Activated CD4-positive, alpha-beta T cell treated with anti-CD3 and anti-CD28 coated beads for 36 hours (primary cell): ENCODE measurements at regions not wholly inside any gene's neighbourhood (a gene's known extent, or its start where the extent isn't known, plus 50 kb on each side); places are given as distances from the start of the nearest gene placed in this dataset.

ENCODE experiments used
- ATAC-seq: fragments of 200-7000 bp; cut with Tn5 transposase; one replicate; pipeline ENCODE4 v1.10.0; 2021; ENCODE audit warnings: mild to moderate bottlenecking, moderate library complexity
- CTCF ChIA-PET: fragments of 350-600 bp; sonication (Branson Sonifier 250); formaldehyde crosslinking; loops from one replicate; lab custom pipeline; 2021; ENCODE audit warnings: antibody characterized with exemption; lab: Charles Lee
- POLR2A ChIA-PET: fragments of 350-600 bp; sonication (Branson Sonifier 250); formaldehyde crosslinking; loops from one replicate; lab custom pipeline; 2021; ENCODE audit warnings: antibody characterized with exemption, inconsistent platforms; lab: Charles Lee
- DNase-seq: peaks from one replicate; pipeline ENCODE4 v3.0.0-alpha.2; 2020
- H3K27ac Mint-ChIP-seq: one replicate; pipeline ENCODE4 v1.8.0; 2021; ENCODE audit warnings: mixed read lengths
- H3K27me3 Mint-ChIP-seq: one replicate; pipeline ENCODE4 v1.8.0; 2021; ENCODE audit warnings: mixed read lengths
- H3K36me3 Mint-ChIP-seq: one replicate; pipeline ENCODE4 v1.8.0; 2021; ENCODE audit warnings: low read depth, mixed read lengths
- H3K4me1 Mint-ChIP-seq: one replicate; pipeline ENCODE4 v1.8.0; 2021; ENCODE audit warnings: mixed read lengths
- H3K4me3 Mint-ChIP-seq: one replicate; pipeline ENCODE4 v1.8.0; 2021; ENCODE audit warnings: mild to moderate bottlenecking, moderate library complexity, mixed read lengths
- H3K9me3 Mint-ChIP-seq: one replicate; pipeline ENCODE4 v1.8.0; 2021; ENCODE audit warnings: low read depth, mixed read lengths
- intact Hi-C, 2 experiments: fragments of 100-400 bp; cut with DNase I in 1 of 2; cut with micrococcal nuclease in 1 of 2; formaldehyde crosslinking; loops; one replicate each; pipeline versions ENCODE4 v1.14.2 to v1.15.1; 2022 to 2024; cut with DNase I, micrococcal nuclease

- POLR2A ChIA-PET: no interaction called here
- CTCF ChIA-PET: no interaction called here
- no peak overlapping the region for H3K27ac Mint-ChIP-seq
Observed at GRCh38 chr15:69740684-69741083, 288.1 kb downstream of the RPLP1 start.

GRCh38 chr15:69742361-69742760 lies 289.7 kb downstream of the RPLP1 start:
- ChIA-PET CTCF (interaction anchor here (0.7 to 1.5 kb wide), 2 partner anchors 20 to 62 kb away, joined by 3 to 4 read pairs; no protein-coding TSS in a partner anchor), POLR2A (no interaction called here)
- Mint-ChIP-seq H3K4me3 (no peak overlapping the region), H3K27ac (no peak overlapping the region), H3K36me3 (no peaks in the 10 kb centered on the region), H3K4me1 (peaks cover 24% of the 10 kb centered on the region), H3K9me3 (no peaks in the 10 kb centered on the region), H3K27me3 (peaks cover 11% of the 10 kb centered on the region)
- no peak for DNase-seq
- intact Hi-C loops: no loop called here
- ATAC-seq: no peak

More at GRCh38 chr15:69740684-69741083, 288.1 kb downstream of the RPLP1 start:
- Mint-ChIP-seq H3K9me3 (peaks cover 2% of the 10 kb centered on the region), H3K4me1 (peaks cover 24% of the 10 kb centered on the region), H3K27me3 (peaks cover 10% of the 10 kb centered on the region), H3K4me3 (no peak overlapping the region), H3K36me3 (no peaks in the 10 kb centered on the region)
- no peak for DNase-seq
- intact Hi-C loops: no loop called here
- ATAC-seq: no peak

GRCh38 chr15:69743091-69743490 lies 290.5 kb downstream of the RPLP1 start:
- Mint-ChIP-seq H3K4me1 (peaks cover 24% of the 10 kb centered on the region), H3K9me3 (no peaks in the 10 kb centered on the region), H3K36me3 (no peaks in the 10 kb centered on the region), H3K27ac (no peak overlapping the region), H3K4me3 (no peak overlapping the region), H3K27me3 (peaks cover 12% of the 10 kb centered on the region)
- ATAC-seq (peak; percentile 83), DNase-seq (no peak)
- intact Hi-C loops: no loop called here
- POLR2A ChIA-PET: interaction anchor here (1.2 kb wide), 1 partner anchor 13 kb away, joined by 6 read pairs; no protein-coding TSS in a partner anchor
- CTCF ChIA-PET: interaction anchor here (0.5 to 3.2 kb wide), 8 partner anchors 14 to 980 kb away, joined by 3 to 11 read pairs (median 4); no protein-coding TSS in a partner anchor

- no peak overlapping the region for H3K4me3 Mint-ChIP-seq
- ChIA-PET CTCF (interaction anchor here (0.6 to 3.2 kb wide), 6 partner anchors 10 to 267 kb away, joined by 3 to 11 read pairs (median 4); no protein-coding TSS in a partner anchor), POLR2A (interaction anchor here (0.6 to 0.8 kb wide), 2 partner anchors 10 to 75 kb away, joined by 3 to 4 read pairs; no protein-coding TSS in a partner anchor)
- peaks cover 17% of the 10 kb centered on the region for H3K27me3 Mint-ChIP-seq
- no peaks in the 10 kb centered on the region for H3K36me3 Mint-ChIP-seq
- H3K27ac Mint-ChIP-seq: no peak overlapping the region
- DNase-seq: no peak
- no peaks in the 10 kb centered on the region for H3K9me3 Mint-ChIP-seq
- intact Hi-C loops: no loop called here
- peaks cover 34% of the 10 kb centered on the region for H3K4me1 Mint-ChIP-seq
- peak; percentile 31 for ATAC-seq
Observed at GRCh38 chr15:69744391-69745162, 292.0 kb downstream of the RPLP1 start.

GRCh38 chr15:69747193-69747592 lies 294.6 kb downstream of the RPLP1 start:
- DNase-seq (no peak), ATAC-seq (no peak)
- Mint-ChIP-seq H3K27me3 (peaks cover 22% of the 10 kb centered on the region), H3K9me3 (peaks cover 2% of the 10 kb centered on the region), H3K4me1 (peaks cover 56% of the 10 kb centered on the region), H3K27ac (peak overlapping the region; percentile 10), H3K36me3 (no peaks in the 10 kb centered on the region), H3K4me3 (no peak overlapping the region)
- ChIA-PET POLR2A (interaction anchor here (0.6 kb wide), 2 partner anchors 286 to 903 kb away, joined by 3 read pairs; no protein-coding TSS in a partner anchor), CTCF (interaction anchor here (0.6 to 2.7 kb wide), 2 partner anchors 19 to 72 kb away, joined by 3 to 12 read pairs; no protein-coding TSS in a partner anchor)
- intact Hi-C loops: no loop called here

GRCh38 chr15:69748131-69748530 lies 295.5 kb downstream of the RPLP1 start:
- H3K27ac Mint-ChIP-seq: no peak overlapping the region
- H3K36me3 Mint-ChIP-seq: peaks cover 5% of the 10 kb centered on the region
- DNase-seq: no peak
- peaks cover 59% of the 10 kb centered on the region for H3K4me1 Mint-ChIP-seq
- intact Hi-C loops: no loop called here
- no peak for ATAC-seq
- POLR2A ChIA-PET: interaction anchor here (0.6 kb wide), 2 partner anchors 25 to 115 kb away, joined by 3 to 4 read pairs; no protein-coding TSS in a partner anchor
- peaks cover 7% of the 10 kb centered on the region for H3K9me3 Mint-ChIP-seq
- CTCF ChIA-PET: interaction anchor here (2.7 kb wide), 1 partner anchor 20 kb away, joined by 12 read pairs; no protein-coding TSS in a partner anchor
- H3K27me3 Mint-ChIP-seq: peaks cover 22% of the 10 kb centered on the region
- H3K4me3 Mint-ChIP-seq: no peak overlapping the region

- intact Hi-C loops: no loop called here
- H3K36me3 Mint-ChIP-seq: peaks cover 7% of the 10 kb centered on the region
- H3K27me3 Mint-ChIP-seq: peaks cover 20% of the 10 kb centered on the region
- peaks cover 58% of the 10 kb centered on the region for H3K4me1 Mint-ChIP-seq
- no peak overlapping the region for H3K27ac Mint-ChIP-seq
- ATAC-seq (no peak), DNase-seq (no peak)
- CTCF ChIA-PET: interaction anchor here (0.7 to 2.7 kb wide), 5 partner anchors 11 to 650 kb away, joined by 3 to 12 read pairs (median 5); no protein-coding TSS in a partner anchor
- H3K4me3 Mint-ChIP-seq: no peak overlapping the region
- POLR2A ChIA-PET: no interaction called here
- peaks cover 11% of the 10 kb centered on the region for H3K9me3 Mint-ChIP-seq
Observed at GRCh38 chr15:69748576-69749185, 296.1 kb downstream of the RPLP1 start.

GRCh38 chr15:69749274-69749673 lies 296.7 kb downstream of the RPLP1 start:
- peaks cover 11% of the 10 kb centered on the region for H3K9me3 Mint-ChIP-seq
- ChIA-PET POLR2A (no interaction called here), CTCF (interaction anchor here (0.6 to 2.7 kb wide), 5 partner anchors 11 to 708 kb away, joined by 3 to 12 read pairs (median 5); no protein-coding TSS in a partner anchor)
- intact Hi-C loops: no loop called here
- no peak overlapping the region for H3K4me3 Mint-ChIP-seq
- DNase-seq (no peak), ATAC-seq (no peak)
- H3K27ac Mint-ChIP-seq: no peak overlapping the region
- H3K4me1 Mint-ChIP-seq: peaks cover 58% of the 10 kb centered on the region
- peaks cover 11% of the 10 kb centered on the region for H3K36me3 Mint-ChIP-seq
- H3K27me3 Mint-ChIP-seq: peaks cover 19% of the 10 kb centered on the region

GRCh38 chr15:69749797-69750196 lies 297.2 kb downstream of the RPLP1 start:
- CTCF ChIA-PET: interaction anchor here (0.6 to 2.7 kb wide), 6 partner anchors 10 to 707 kb away, joined by 3 to 12 read pairs (median 4); no protein-coding TSS in a partner anchor
- Mint-ChIP-seq H3K4me3 (no peak overlapping the region), H3K27ac (peak overlapping the region; percentile 13), H3K4me1 (peaks cover 58% of the 10 kb centered on the region), H3K27me3 (peaks cover 21% of the 10 kb centered on the region), H3K36me3 (peaks cover 16% of the 10 kb centered on the region), H3K9me3 (peaks cover 15% of the 10 kb centered on the region)
- peak; percentile 79 for ATAC-seq
- intact Hi-C loops: loop anchor here (10.0 kb wide), 2 partner anchors 515 to 935 kb away; no protein-coding TSS in a partner anchor
- no peak for DNase-seq
- POLR2A ChIA-PET: no interaction called here

- Mint-ChIP-seq H3K9me3 (peaks cover 15% of the 10 kb centered on the region), H3K4me1 (peaks cover 61% of the 10 kb centered on the region), H3K27me3 (peaks cover 21% of the 10 kb centered on the region), H3K36me3 (peaks cover 16% of the 10 kb centered on the region), H3K27ac (peak overlapping the region; percentile 13), H3K4me3 (no peak overlapping the region)
- POLR2A ChIA-PET: no interaction called here
- intact Hi-C loops: loop anchor here (10.0 kb wide), 2 partner anchors 515 to 935 kb away; no protein-coding TSS in a partner anchor
- DNase-seq (no peak), ATAC-seq (peak; percentile 24)
- CTCF ChIA-PET: interaction anchor here (0.6 to 1.7 kb wide), 4 partner anchors 10 to 80 kb away, joined by 3 to 5 read pairs (median 4); no protein-coding TSS in a partner anchor
Observed at GRCh38 chr15:69750253-69750652, 297.6 kb downstream of the RPLP1 start.

GRCh38 chr15:69751147-69751546 lies 298.5 kb downstream of the RPLP1 start:
- ATAC-seq (no peak), DNase-seq (no peak)
- H3K4me1 Mint-ChIP-seq: peaks cover 70% of the 10 kb centered on the region
- CTCF ChIA-PET: interaction anchor here (0.9 to 1.3 kb wide), 2 partner anchors 31 to 43 kb away, joined by 3 read pairs; no protein-coding TSS in a partner anchor
- peaks cover 16% of the 10 kb centered on the region for H3K36me3 Mint-ChIP-seq
- H3K9me3 Mint-ChIP-seq: peaks cover 15% of the 10 kb centered on the region
- no peak overlapping the region for H3K4me3 Mint-ChIP-seq
- H3K27ac Mint-ChIP-seq: peak overlapping the region; percentile 26
- peaks cover 16% of the 10 kb centered on the region for H3K27me3 Mint-ChIP-seq
- intact Hi-C loops: loop anchor here (10.0 kb wide), 2 partner anchors 514 to 936 kb away; no protein-coding TSS in a partner anchor
- POLR2A ChIA-PET: no interaction called here
